ENCODE measurements at regions not wholly inside any gene's neighbourhood (a gene's known extent, or its start where the extent isn't known, plus 50 kb on each side); places are given as distances from the start of the nearest gene placed in this dataset.

- H4K20me1 ChIP-seq (ENCODE audit: insufficient read depth), result no peaks in the 10 kb centered on the region
- no peaks in the 10 kb centered on the region for H3K27me3 ChIP-seq (ENCODE audit: insufficient read depth, low read depth)
- no peak overlapping the region for H2AFZ ChIP-seq (ENCODE audit: low read depth)
- H3K36me3 ChIP-seq (ENCODE audit: insufficient read depth), result no peaks in the 10 kb centered on the region
- no peak overlapping the region for H3K4me2 ChIP-seq
- H3K4me1 ChIP-seq (ENCODE audit: low read depth, poor library complexity, severe bottlenecking), result no peaks in the 10 kb centered on the region
- no peak overlapping the region for H3K4me3 ChIP-seq (IDR thresholded peaks at IDR 0.05; ENCODE audit: insufficient read depth, low read depth, low read length)
- H3K27ac ChIP-seq, result no peak overlapping the region
- no peak overlapping the region for H3K9ac ChIP-seq
- H3K79me2 ChIP-seq (ENCODE audit: insufficient read depth, low read depth), result no peaks in the 10 kb centered on the region
- TF ChIP-seq CTCF (conservative IDR thresholded peaks at IDR 0.05; ENCODE audit: low read depth, low read length), result no peak
These were observed 129.2 kb upstream of the PTPRM start for GRCh38 chr18:7437870-7438269.

GRCh38 chr18:7438646-7439045 lies 128.5 kb upstream of the PTPRM start:
- Histone ChIP-seq H3K9ac (no peak overlapping the region), H3K36me3 (ENCODE audit: insufficient read depth) (no peaks in the 10 kb centered on the region), H2AFZ (ENCODE audit: low read depth) (no peak overlapping the region), H3K27me3 (ENCODE audit: insufficient read depth, low read depth) (no peaks in the 10 kb centered on the region), H3K79me2 (ENCODE audit: insufficient read depth, low read depth) (no peaks in the 10 kb centered on the region), H3K4me1 (ENCODE audit: low read depth, poor library complexity, severe bottlenecking) (no peaks in the 10 kb centered on the region), H3K4me2 (no peak overlapping the region), H4K20me1 (ENCODE audit: insufficient read depth) (no peaks in the 10 kb centered on the region), H3K27ac (no peak overlapping the region), H3K4me3 (IDR thresholded peaks at IDR 0.05; ENCODE audit: insufficient read depth, low read depth, low read length) (no peak overlapping the region)
- TF ChIP-seq CTCF (conservative IDR thresholded peaks at IDR 0.05; ENCODE audit: low read depth, low read length), result no peak

GRCh38 chr18:7447318-7448028 lies 119.6 kb upstream of the PTPRM start:
- Histone ChIP-seq H3K27ac (no peak overlapping the region), H3K4me1 (ENCODE audit: low read depth, poor library complexity, severe bottlenecking) (no peaks in the 10 kb centered on the region), H3K9ac (no peak overlapping the region), H3K36me3 (ENCODE audit: insufficient read depth) (no peaks in the 10 kb centered on the region), H3K27me3 (ENCODE audit: insufficient read depth, low read depth) (no peaks in the 10 kb centered on the region), H3K4me2 (no peak overlapping the region), H4K20me1 (ENCODE audit: insufficient read depth) (no peaks in the 10 kb centered on the region), H2AFZ (ENCODE audit: low read depth) (no peak overlapping the region), H3K4me3 (IDR thresholded peaks at IDR 0.05; ENCODE audit: insufficient read depth, low read depth, low read length) (no peak overlapping the region), H3K79me2 (ENCODE audit: insufficient read depth, low read depth) (no peaks in the 10 kb centered on the region)
- TF ChIP-seq CTCF (conservative IDR thresholded peaks at IDR 0.05; ENCODE audit: low read depth, low read length), result no peak

GRCh38 chr18:7452331-7452730 lies 114.8 kb upstream of the PTPRM start:
- Histone ChIP-seq H4K20me1 (ENCODE audit: insufficient read depth) (no peaks in the 10 kb centered on the region), H3K4me3 (IDR thresholded peaks at IDR 0.05; ENCODE audit: insufficient read depth, low read depth, low read length) (no peak overlapping the region), H3K4me1 (ENCODE audit: low read depth, poor library complexity, severe bottlenecking) (peaks cover 15% of the 10 kb centered on the region), H3K79me2 (ENCODE audit: insufficient read depth, low read depth) (no peaks in the 10 kb centered on the region), H2AFZ (ENCODE audit: low read depth) (no peak overlapping the region), H3K27ac (no peak overlapping the region), H3K9ac (no peak overlapping the region), H3K27me3 (ENCODE audit: insufficient read depth, low read depth) (peaks cover 5% of the 10 kb centered on the region; the same call in 1 of the 2 replicates), H3K36me3 (ENCODE audit: insufficient read depth) (no peaks in the 10 kb centered on the region), H3K4me2 (no peak overlapping the region)
- TF ChIP-seq CTCF (conservative IDR thresholded peaks at IDR 0.05; ENCODE audit: low read depth, low read length), result peak; percentile 77

Measured in KMS-11 (cell line).